Lung (tissue), 11 donors: ENCODE measurements at regions not wholly inside any gene's neighbourhood (a gene's known extent, or its start where the extent isn't known, plus 50 kb on each side); places are given as distances from the start of the nearest gene placed in this dataset.

Experiments
- ATAC-seq: fragments of 200-7000 bp; cut with Tn5 transposase; one replicate; pipeline ENCODE4 v1.9.1; 2020; ENCODE audit warnings: moderate number of reproducible peaks; ENCODE audit not compliant: insufficient read depth, low FRiP score
- DNase-seq, 3 donors: peaks; one replicate each; pipeline ENCODE4 v3.0.0-alpha.2; 2013 to 2017
- H3K27ac ChIP-seq, 2 donors: one replicate each; pipeline ENCODE4 v1.5.1; 2013; ENCODE audit warnings: mild to moderate bottlenecking in 2 of 2, moderate library complexity in 2 of 2, control low read depth in 1 of 2, inconsistent platforms in 1 of 2, low read depth in 1 of 2, low read length in 1 of 2
- H3K27me3 ChIP-seq, 3 donors: one replicate each; pipeline ENCODE4 v1.5.1; 2013; ENCODE audit warnings: low read length in 2 of 3; ENCODE audit not compliant: control insufficient read depth in 3 of 3, insufficient read depth in 3 of 3
- H3K36me3 ChIP-seq, 4 donors: one replicate each; pipeline ENCODE4 v1.5.1; 2013; ENCODE audit warnings: low read length in 4 of 4, mild to moderate bottlenecking in 1 of 4, moderate library complexity in 1 of 4; ENCODE audit not compliant: control insufficient read depth in 4 of 4, insufficient read depth in 4 of 4
- H3K4me1 ChIP-seq, 5 donors: one replicate each; pipeline ENCODE4 v1.5.1; 2013; ENCODE audit warnings: low read length in 5 of 5, mild to moderate bottlenecking in 2 of 5, moderate library complexity in 1 of 5; ENCODE audit not compliant: control insufficient read depth in 5 of 5, insufficient read depth in 5 of 5
- H3K4me3 ChIP-seq: one replicate; pipeline ENCODE4 v1.5.1; 2013; ENCODE audit warnings: mild to moderate bottlenecking, control low read depth, moderate library complexity
- H3K9ac ChIP-seq, 2 donors: one replicate each; pipeline ENCODE4 v1.5.1; 2013; ENCODE audit warnings: low read length in 2 of 2, control low read depth in 1 of 2; ENCODE audit not compliant: insufficient read depth in 1 of 2
- H3K9me3 ChIP-seq, 4 donors: one replicate each; pipeline ENCODE4 v1.5.1; 2013; ENCODE audit warnings: low read length in 3 of 4, mild to moderate bottlenecking in 1 of 4, moderate library complexity in 1 of 4; ENCODE audit not compliant: control insufficient read depth in 4 of 4, insufficient read depth in 3 of 4
- CTCF ChIP-seq: IDR thresholded peaks from 2 replicates; pipeline ENCODE4 v1.5.1; 2012; ENCODE audit warnings: mild to moderate bottlenecking; ENCODE audit errors: control extremely low read depth, extremely low read depth
- WGBS, 2 donors: extraction: QIAGEN DNeasy Blood & Tissue Kit; methylation state at CpG; one replicate each; pipeline ENCODE4 v1.1.7; 2013; 5-methylcytosine and 5-hydroxymethylcytosine counted together
- donor health status: control.
- donor health status: control.
- donor health status: Bipolar disorder and iron deficiency.
- donor health status: healthy.
- donor health status: DM: yes; HTN: yes; CAD: no.

GRCh38 chr5:167533814-167534795 is 757.3 kb upstream of the WWC1 start:
- H3K27me3 ChIP-seq = no peaks in the 10 kb centered on the region
- ATAC-seq = no peak
- WGBS, 2 donors = 65 to 78% methylated on average over 11 of the region's 11 CpGs
- no peak for TF ChIP-seq CTCF
- DNase-seq = peak; percentile 23 to 68 (median 59)
- peaks cover 0 to 2% (median under 1%) of the 10 kb centered on the region in 4 donors for H3K9me3 ChIP-seq
- H3K4me3 ChIP-seq = no peak overlapping the region
- no peak overlapping the region for H3K9ac ChIP-seq
- H3K36me3 ChIP-seq = no peaks in the 10 kb centered on the region
- H3K27ac ChIP-seq = no peak overlapping the region
- peaks cover 0 to 2% (median 0%) of the 10 kb centered on the region in 5 donors for H3K4me1 ChIP-seq

GRCh38 chr5:167539747-167540146 is 751.7 kb upstream of the WWC1 start:
- no peak for TF ChIP-seq CTCF
- no peak overlapping the region for H3K9ac ChIP-seq
- no peaks in the 10 kb centered on the region for H3K4me1 ChIP-seq
- WGBS, 2 donors = 83 to 87% methylated on average over 5 of the region's 5 CpGs
- no peak overlapping the region for H3K4me3 ChIP-seq
- H3K27ac ChIP-seq = no peak overlapping the region
- H3K36me3 ChIP-seq = no peaks in the 10 kb centered on the region
- ATAC-seq (no peak), DNase-seq (no peak)
- H3K9me3 ChIP-seq = peaks cover 0 to 2% (median under 1%) of the 10 kb centered on the region in 4 donors
- H3K27me3 ChIP-seq = no peaks in the 10 kb centered on the region

GRCh38 chr5:167546270-167546669 is 745.2 kb upstream of the WWC1 start:
- Histone ChIP-seq H3K9me3 (no peaks in the 10 kb centered on the region), H3K9ac (no peak overlapping the region), H3K4me3 (no peak overlapping the region), H3K4me1 (peaks cover 0 to 8% (median 0%) of the 10 kb centered on the region in 5 donors), H3K27ac (no peak overlapping the region), H3K27me3 (no peaks in the 10 kb centered on the region), H3K36me3 (no peaks in the 10 kb centered on the region)
- DNase-seq = no peak
- TF ChIP-seq CTCF = no peak
- ATAC-seq = no peak
- WGBS, 2 donors = 93 to 98% methylated on average over 4 of the region's 4 CpGs
